ENCODE measurements at regions not wholly inside any gene's neighbourhood (a gene's known extent, or its start where the extent isn't known, plus 50 kb on each side); places are given as distances from the start of the nearest gene placed in this dataset.

DNA sequence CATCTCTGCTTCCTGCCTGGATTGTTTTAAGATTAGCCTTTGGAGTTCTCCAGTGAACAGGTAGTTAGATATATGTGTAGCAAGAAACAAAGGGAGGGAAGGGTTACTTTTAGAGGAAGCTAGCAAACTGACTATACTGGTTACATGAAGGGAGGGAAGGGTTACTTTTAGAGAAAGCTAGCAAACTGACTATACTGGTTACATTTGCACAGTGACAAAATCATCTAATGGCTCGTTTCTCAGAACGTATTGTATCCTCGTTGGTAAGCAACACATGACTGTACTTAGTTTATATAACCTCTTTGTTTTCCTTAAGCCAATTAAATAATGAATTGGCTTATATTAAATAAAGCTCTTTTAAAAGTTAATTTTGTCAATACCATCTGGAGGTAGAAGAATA is 540.9 kb downstream of the EPM2A start:
- H3K36me3 ChIP-seq (ENCODE audit: insufficient read depth, low read length): no peaks in the 10 kb centered on the region
- H3K9me3 ChIP-seq (ENCODE audit: low read length): no peaks in the 10 kb centered on the region
- H3K9ac ChIP-seq (ENCODE audit: low read length): no peak overlapping the region
- H3K27ac ChIP-seq (ENCODE audit: low read depth, low read length): no peak overlapping the region
- H3K4me1 ChIP-seq (ENCODE audit: insufficient read depth, low read length): no peaks in the 10 kb centered on the region
- H3K27me3 ChIP-seq (ENCODE audit: control insufficient read depth in 1 of 2, insufficient read depth in 2 of 2, low read length in 2 of 2): no peaks in the 10 kb centered on the region
- H3K4me3 ChIP-seq (ENCODE audit: low read depth in 1 of 2, low read length in 2 of 2): no peak overlapping the region

DNA sequence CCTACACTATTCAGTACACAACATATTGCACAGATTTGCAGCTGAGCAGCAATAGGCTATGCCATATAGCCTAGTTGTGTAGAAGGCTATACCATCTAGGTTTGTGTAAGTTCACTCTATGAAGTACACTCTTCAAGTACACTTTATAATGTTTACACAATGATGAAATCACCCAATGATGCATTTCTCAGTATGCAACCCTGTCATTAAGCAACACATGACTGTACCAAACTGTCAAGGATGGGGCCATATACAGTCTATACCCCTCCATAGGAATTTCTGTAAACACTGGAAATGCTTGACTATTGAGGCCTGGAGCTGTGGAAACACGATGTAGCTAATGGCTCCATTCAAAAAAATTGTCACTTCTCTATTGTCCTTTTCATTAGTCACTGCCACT is 535.4 kb downstream of the EPM2A start:
- H3K9me3 ChIP-seq (ENCODE audit: low read length): no peaks in the 10 kb centered on the region
- H3K36me3 ChIP-seq (ENCODE audit: insufficient read depth, low read length): no peaks in the 10 kb centered on the region
- H3K27ac ChIP-seq (ENCODE audit: low read depth, low read length): no peak overlapping the region
- H3K27me3 ChIP-seq (ENCODE audit: control insufficient read depth in 1 of 2, insufficient read depth in 2 of 2, low read length in 2 of 2): no peaks in the 10 kb centered on the region
- no peak overlapping the region for H3K4me3 ChIP-seq (ENCODE audit: low read depth in 1 of 2, low read length in 2 of 2)
- no peak overlapping the region for H3K9ac ChIP-seq (ENCODE audit: low read length)
- no peaks in the 10 kb centered on the region for H3K4me1 ChIP-seq (ENCODE audit: insufficient read depth, low read length)

DNA sequence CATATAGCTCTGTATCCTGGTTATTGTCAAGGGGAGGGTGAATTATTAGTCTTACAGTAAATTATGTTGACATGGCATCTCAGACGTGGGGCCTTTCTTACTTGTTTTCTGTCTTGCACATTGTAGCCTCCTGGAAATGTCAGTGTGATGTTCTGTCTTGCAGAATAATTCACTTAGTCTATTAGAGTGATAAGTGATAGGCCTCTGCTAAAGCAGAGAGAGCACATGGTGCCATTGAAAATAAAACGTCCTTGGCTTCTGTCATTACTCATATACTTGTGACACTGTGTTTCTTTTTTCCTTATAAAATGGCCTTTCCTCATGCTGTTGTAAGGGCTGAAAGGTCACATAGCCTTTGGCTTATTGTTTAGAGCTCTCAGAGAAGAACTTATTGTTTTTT is 531.0 kb downstream of the EPM2A start:
- no peak overlapping the region for H3K9ac ChIP-seq (ENCODE audit: low read length)
- no peaks in the 10 kb centered on the region for H3K9me3 ChIP-seq (ENCODE audit: low read length)
- no peak overlapping the region for H3K4me3 ChIP-seq (ENCODE audit: low read depth in 1 of 2, low read length in 2 of 2)
- no peak overlapping the region for H3K27ac ChIP-seq (ENCODE audit: low read depth, low read length)
- H3K27me3 ChIP-seq (ENCODE audit: control insufficient read depth in 1 of 2, insufficient read depth in 2 of 2, low read length in 2 of 2): no peaks in the 10 kb centered on the region
- H3K36me3 ChIP-seq (ENCODE audit: insufficient read depth, low read length): no peaks in the 10 kb centered on the region
- H3K4me1 ChIP-seq (ENCODE audit: insufficient read depth, low read length): no peaks in the 10 kb centered on the region

DNA sequence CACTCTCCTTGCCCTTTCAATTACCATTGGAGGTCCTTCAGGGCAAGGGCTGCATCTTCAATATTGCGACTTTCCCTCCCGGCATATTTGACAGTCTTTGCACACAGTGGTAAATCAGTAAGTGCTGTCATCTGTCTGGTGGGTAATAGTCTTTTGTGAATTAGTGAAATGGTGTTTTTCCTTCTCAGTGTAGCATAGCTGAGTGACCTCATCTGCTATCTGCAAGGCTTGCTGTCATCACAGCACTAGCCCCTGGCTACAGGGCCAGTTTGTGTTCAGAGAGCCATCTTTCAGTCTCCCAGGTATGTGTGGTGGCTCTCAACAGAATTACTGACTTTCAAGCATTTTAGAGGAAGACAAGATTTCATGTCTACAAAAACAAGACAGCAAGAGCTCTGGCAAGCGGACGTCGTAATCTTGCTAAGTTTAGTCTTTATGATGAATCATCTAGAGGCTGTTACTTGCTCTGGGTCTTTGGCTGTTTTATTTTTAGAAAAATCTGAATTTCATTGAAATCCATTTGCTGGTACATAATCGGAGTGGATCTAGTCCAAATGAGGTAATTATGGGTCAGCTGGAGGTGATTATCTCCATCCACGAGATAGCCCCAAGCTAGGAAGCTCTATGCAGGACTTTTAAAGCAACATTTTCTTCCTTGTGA is 528.9 kb downstream of the EPM2A start:
- H3K9ac ChIP-seq (ENCODE audit: low read length): no peak overlapping the region
- H3K27ac ChIP-seq (ENCODE audit: low read depth, low read length): no peak overlapping the region
- H3K36me3 ChIP-seq (ENCODE audit: insufficient read depth, low read length): no peaks in the 10 kb centered on the region
- no peaks in the 10 kb centered on the region for H3K9me3 ChIP-seq (ENCODE audit: low read length)
- H3K4me1 ChIP-seq (ENCODE audit: insufficient read depth, low read length): no peaks in the 10 kb centered on the region
- H3K4me3 ChIP-seq (ENCODE audit: low read depth in 1 of 2, low read length in 2 of 2): no peak overlapping the region
- no peaks in the 10 kb centered on the region for H3K27me3 ChIP-seq (ENCODE audit: control insufficient read depth in 1 of 2, insufficient read depth in 2 of 2, low read length in 2 of 2)

DNA sequence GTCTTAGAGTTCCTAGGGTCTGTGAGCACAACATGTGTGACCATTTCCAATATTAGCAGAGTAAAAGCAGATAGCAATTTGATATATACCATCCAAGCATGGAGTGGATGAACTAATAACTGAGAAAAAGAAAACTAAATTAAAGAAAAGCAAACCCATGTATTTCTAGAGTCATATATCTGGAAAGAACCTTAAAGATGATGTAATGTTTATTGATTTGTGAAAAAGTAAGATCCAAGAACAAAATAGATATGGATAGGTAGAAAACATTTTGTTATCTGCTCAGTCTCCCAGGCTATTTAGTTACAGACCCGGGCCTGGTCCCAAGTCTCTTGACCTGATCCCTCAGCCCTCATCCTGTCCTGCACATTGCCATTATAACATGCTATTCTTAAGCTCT is 526.8 kb downstream of the EPM2A start:
- no peak overlapping the region for H3K4me3 ChIP-seq (ENCODE audit: low read depth in 1 of 2, low read length in 2 of 2)
- H3K27me3 ChIP-seq (ENCODE audit: control insufficient read depth in 1 of 2, insufficient read depth in 2 of 2, low read length in 2 of 2): no peaks in the 10 kb centered on the region
- H3K36me3 ChIP-seq (ENCODE audit: insufficient read depth, low read length): no peaks in the 10 kb centered on the region
- H3K4me1 ChIP-seq (ENCODE audit: insufficient read depth, low read length): peaks cover 5% of the 10 kb centered on the region
- H3K27ac ChIP-seq (ENCODE audit: low read depth, low read length): no peak overlapping the region
- no peak overlapping the region for H3K9ac ChIP-seq (ENCODE audit: low read length)
- no peaks in the 10 kb centered on the region for H3K9me3 ChIP-seq (ENCODE audit: low read length)

DNA sequence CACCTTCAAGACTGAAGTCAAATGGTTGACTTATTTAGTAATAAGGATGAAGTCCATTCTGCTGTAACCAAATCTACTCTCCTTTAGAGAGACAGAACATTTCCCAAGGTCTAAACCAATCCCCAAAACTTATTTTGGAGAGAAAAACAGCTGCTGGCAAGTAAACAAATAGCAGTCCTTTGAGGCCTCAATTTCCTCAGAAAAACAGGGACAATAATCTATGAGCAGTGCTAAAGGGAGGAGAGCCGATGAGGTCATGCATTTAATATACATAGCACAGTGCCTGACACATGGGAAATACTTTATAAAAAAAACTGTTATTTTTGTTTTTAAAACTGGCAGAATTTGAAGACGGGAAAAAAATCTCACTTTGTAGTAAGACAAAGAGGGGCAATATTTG is 526.0 kb downstream of the EPM2A start:
- H3K9ac ChIP-seq (ENCODE audit: low read length): no peak overlapping the region
- no peaks in the 10 kb centered on the region for H3K36me3 ChIP-seq (ENCODE audit: insufficient read depth, low read length)
- H3K9me3 ChIP-seq (ENCODE audit: low read length): no peaks in the 10 kb centered on the region
- H3K27ac ChIP-seq (ENCODE audit: low read depth, low read length): no peak overlapping the region
- no peak overlapping the region for H3K4me3 ChIP-seq (ENCODE audit: low read depth in 1 of 2, low read length in 2 of 2)
- H3K27me3 ChIP-seq (ENCODE audit: control insufficient read depth in 1 of 2, insufficient read depth in 2 of 2, low read length in 2 of 2): no peaks in the 10 kb centered on the region
- H3K4me1 ChIP-seq (ENCODE audit: insufficient read depth, low read length): peaks cover 12% of the 10 kb centered on the region

DNA sequence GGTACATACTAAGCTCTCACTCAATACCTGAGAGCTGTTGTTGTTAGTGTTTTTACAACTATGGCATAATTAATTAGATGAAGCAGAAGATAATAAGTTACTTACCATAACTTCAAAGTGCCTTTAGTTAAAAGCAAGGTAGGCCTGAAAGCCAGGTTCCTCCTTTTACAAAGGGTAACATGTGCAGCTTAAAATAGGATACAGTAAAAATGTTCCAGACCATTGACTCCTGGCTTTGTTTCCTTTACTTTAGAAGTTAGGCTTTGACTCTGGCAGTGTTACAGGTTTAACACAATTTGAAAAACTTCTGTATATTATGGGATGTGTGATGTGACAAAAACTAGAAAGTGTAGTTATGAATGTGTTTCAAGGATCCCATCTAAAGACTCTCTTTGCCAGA is 522.5 kb downstream of the EPM2A start:
- Histone ChIP-seq H3K9me3 (ENCODE audit: low read length) (no peaks in the 10 kb centered on the region), H3K27me3 (ENCODE audit: control insufficient read depth in 1 of 2, insufficient read depth in 2 of 2, low read length in 2 of 2) (no peaks in the 10 kb centered on the region), H3K4me1 (ENCODE audit: insufficient read depth, low read length) (peaks cover 12% of the 10 kb centered on the region)

DNA sequence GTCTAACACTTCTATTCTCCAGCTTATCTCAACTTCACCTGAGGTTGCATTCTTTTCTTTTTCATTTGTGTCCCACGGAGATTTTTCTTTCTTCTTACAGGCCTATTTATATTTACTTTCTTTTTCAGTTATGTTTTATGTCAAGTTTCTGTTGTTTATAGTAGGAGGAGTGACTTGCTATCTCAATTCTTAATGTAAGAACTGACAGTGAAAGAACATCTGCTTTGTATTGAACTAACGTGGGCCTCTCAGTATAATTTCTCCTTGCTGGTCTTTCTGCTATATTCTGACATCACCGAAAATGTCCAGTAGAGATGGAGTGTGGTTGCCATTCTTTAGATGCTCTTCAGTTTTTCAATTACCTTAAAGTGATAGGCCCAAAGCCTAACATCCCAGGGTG is 521.7 kb downstream of the EPM2A start:
- Histone ChIP-seq H3K27ac (ENCODE audit: low read depth, low read length) (no peak overlapping the region), H3K4me1 (ENCODE audit: insufficient read depth, low read length) (peaks cover 12% of the 10 kb centered on the region), H3K27me3 (ENCODE audit: control insufficient read depth in 1 of 2, insufficient read depth in 2 of 2, low read length in 2 of 2) (no peaks in the 10 kb centered on the region), H3K9me3 (ENCODE audit: low read length) (no peaks in the 10 kb centered on the region), H3K4me3 (ENCODE audit: low read depth in 1 of 2, low read length in 2 of 2) (no peak overlapping the region), H3K9ac (ENCODE audit: low read length) (no peak overlapping the region), H3K36me3 (ENCODE audit: insufficient read depth, low read length) (no peaks in the 10 kb centered on the region)

More for the DNA sequence above, 522.5 kb downstream of the EPM2A start:
- Histone ChIP-seq H3K27ac (ENCODE audit: low read depth, low read length) (no peak overlapping the region), H3K36me3 (ENCODE audit: insufficient read depth, low read length) (no peaks in the 10 kb centered on the region), H3K4me3 (ENCODE audit: low read depth in 1 of 2, low read length in 2 of 2) (no peak overlapping the region), H3K9ac (ENCODE audit: low read length) (no peak overlapping the region)

DNA sequence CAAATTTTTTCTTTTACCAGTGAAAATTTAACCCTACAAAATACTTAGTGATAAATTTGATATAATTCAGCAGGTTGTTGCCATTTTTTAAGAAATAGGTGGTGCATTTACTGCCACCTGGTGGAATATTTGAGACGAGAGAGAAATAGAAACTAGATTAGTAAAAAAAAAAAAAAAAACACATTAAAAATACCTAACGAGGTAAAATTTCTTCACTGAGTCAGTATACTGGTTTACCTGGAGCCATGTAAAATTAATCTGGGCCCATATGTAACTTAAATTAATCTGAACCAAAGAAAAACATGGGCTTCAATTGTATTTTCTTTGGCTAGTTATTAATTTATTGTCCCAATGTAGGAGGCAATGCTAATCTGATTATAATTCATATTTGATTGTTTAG is 520.8 kb downstream of the EPM2A start:
- H3K4me3 ChIP-seq (ENCODE audit: low read depth in 1 of 2, low read length in 2 of 2): no peak overlapping the region
- no peak overlapping the region for H3K9ac ChIP-seq (ENCODE audit: low read length)
- H3K4me1 ChIP-seq (ENCODE audit: insufficient read depth, low read length): peaks cover 12% of the 10 kb centered on the region
- no peaks in the 10 kb centered on the region for H3K9me3 ChIP-seq (ENCODE audit: low read length)
- H3K27ac ChIP-seq (ENCODE audit: low read depth, low read length): no peak overlapping the region
- H3K36me3 ChIP-seq (ENCODE audit: insufficient read depth, low read length): no peaks in the 10 kb centered on the region
- no peaks in the 10 kb centered on the region for H3K27me3 ChIP-seq (ENCODE audit: control insufficient read depth in 1 of 2, insufficient read depth in 2 of 2, low read length in 2 of 2)

DNA sequence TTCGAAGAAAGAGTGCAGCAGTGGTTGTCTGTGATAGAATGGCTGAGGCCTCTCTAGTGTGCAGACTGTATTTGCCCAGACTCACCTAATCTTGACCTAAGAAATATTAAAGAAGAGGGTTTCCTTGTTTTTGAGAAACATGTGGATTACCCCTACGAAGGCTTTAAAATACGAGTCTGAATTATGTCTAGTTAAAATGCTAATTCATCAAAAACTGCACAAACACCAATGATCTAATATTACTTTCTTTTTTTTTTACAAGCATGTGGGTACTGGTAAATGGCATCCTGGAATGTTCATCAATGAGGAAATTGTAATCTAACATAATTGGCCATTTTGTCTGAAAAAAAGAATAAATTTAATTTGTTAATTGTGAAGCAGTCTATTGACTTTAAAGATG is 510.9 kb downstream of the EPM2A start:
- H3K9me3 ChIP-seq (ENCODE audit: low read length): no peaks in the 10 kb centered on the region
- no peaks in the 10 kb centered on the region for H3K36me3 ChIP-seq (ENCODE audit: insufficient read depth, low read length)
- H3K27ac ChIP-seq (ENCODE audit: low read depth, low read length): no peak overlapping the region
- H3K9ac ChIP-seq (ENCODE audit: low read length): no peak overlapping the region
- no peaks in the 10 kb centered on the region for H3K27me3 ChIP-seq (ENCODE audit: control insufficient read depth in 1 of 2, insufficient read depth in 2 of 2, low read length in 2 of 2)
- no peaks in the 10 kb centered on the region for H3K4me1 ChIP-seq (ENCODE audit: insufficient read depth, low read length)
- no peak overlapping the region for H3K4me3 ChIP-seq (ENCODE audit: low read depth in 1 of 2, low read length in 2 of 2)

DNA sequence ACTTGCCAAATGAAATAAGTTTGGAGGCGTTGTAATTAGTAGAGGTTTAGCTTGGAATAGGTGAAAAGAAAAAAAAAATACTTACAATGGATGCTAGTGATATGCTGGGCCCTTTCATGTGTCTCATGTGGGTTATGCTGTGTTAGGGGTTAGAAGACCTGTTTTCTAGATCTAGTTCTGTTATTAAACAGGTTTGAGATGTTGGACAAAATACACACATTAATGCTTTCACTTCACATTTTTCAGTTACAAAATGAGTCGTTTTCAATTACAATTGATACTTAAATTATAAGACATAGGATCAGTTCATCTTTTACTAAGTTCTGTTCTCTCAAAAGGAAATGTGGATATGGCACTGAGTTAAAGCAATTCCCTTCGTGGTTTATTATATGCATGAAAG is 509.8 kb downstream of the EPM2A start:
- Histone ChIP-seq H3K36me3 (ENCODE audit: insufficient read depth, low read length) (no peaks in the 10 kb centered on the region), H3K9me3 (ENCODE audit: low read length) (no peaks in the 10 kb centered on the region), H3K9ac (ENCODE audit: low read length) (no peak overlapping the region), H3K27ac (ENCODE audit: low read depth, low read length) (no peak overlapping the region), H3K4me1 (ENCODE audit: insufficient read depth, low read length) (no peaks in the 10 kb centered on the region), H3K4me3 (ENCODE audit: low read depth in 1 of 2, low read length in 2 of 2) (no peak overlapping the region), H3K27me3 (ENCODE audit: control insufficient read depth in 1 of 2, insufficient read depth in 2 of 2, low read length in 2 of 2) (no peaks in the 10 kb centered on the region)

DNA sequence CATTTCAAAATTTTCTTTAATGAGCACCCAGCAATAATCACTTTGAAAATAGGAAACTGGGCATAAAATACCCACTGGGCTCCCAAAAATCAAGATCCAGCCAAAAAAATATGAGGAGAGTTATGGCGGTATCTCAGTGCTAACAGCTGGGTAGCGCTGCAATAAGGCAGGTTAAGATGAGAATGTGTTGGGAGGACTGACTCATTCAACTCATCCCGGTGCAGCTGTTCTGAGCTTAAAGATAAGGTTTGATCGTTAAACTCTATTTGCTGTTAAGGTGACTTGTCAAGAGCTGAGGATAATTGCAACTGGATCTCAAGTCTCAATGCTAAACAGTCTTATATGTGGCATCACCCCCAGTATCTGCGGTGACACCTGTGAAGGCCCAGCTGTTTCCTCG is 507.7 kb downstream of the EPM2A start:
- Histone ChIP-seq H3K4me1 (ENCODE audit: insufficient read depth, low read length) (no peaks in the 10 kb centered on the region), H3K36me3 (ENCODE audit: insufficient read depth, low read length) (no peaks in the 10 kb centered on the region), H3K27ac (ENCODE audit: low read depth, low read length) (no peak overlapping the region), H3K27me3 (ENCODE audit: control insufficient read depth in 1 of 2, insufficient read depth in 2 of 2, low read length in 2 of 2) (no peaks in the 10 kb centered on the region), H3K9ac (ENCODE audit: low read length) (no peak overlapping the region), H3K9me3 (ENCODE audit: low read length) (no peaks in the 10 kb centered on the region), H3K4me3 (ENCODE audit: low read depth in 1 of 2, low read length in 2 of 2) (no peak overlapping the region)
